Fibroblast of lung (primary cell): ENCODE measurements at regions not wholly inside any gene's neighbourhood (a gene's known extent, or its start where the extent isn't known, plus 50 kb on each side); places are given as distances from the start of the nearest gene placed in this dataset.

ENCODE experiments used
- DNase-seq, 2 donors: peaks; one replicate each; pipeline versions ENCODE4 v3.0.0 to v3.0.0-alpha.2; 2010; ENCODE audit warnings: low read depth in 2 of 2
- H2AFZ ChIP-seq: 2 replicates; pipeline ENCODE4 v1.5.1; 2012; ENCODE audit warnings: low read length, control low read depth, inconsistent platforms
- H3K27ac ChIP-seq: 2 replicates; pipeline ENCODE4 v1.5.1; 2011; ENCODE audit warnings: low read length, control low read depth; ENCODE audit not compliant: insufficient read depth
- H3K27me3 ChIP-seq: 2 replicates; pipeline ENCODE4 v1.5.1; 2011; ENCODE audit warnings: mild to moderate bottlenecking, low read length; ENCODE audit not compliant: control insufficient read depth, insufficient read depth
- H3K36me3 ChIP-seq: 2 replicates; pipeline ENCODE4 v1.5.1; 2011; ENCODE audit warnings: low read length; ENCODE audit not compliant: control insufficient read depth, insufficient read depth
- H3K4me1 ChIP-seq: 2 replicates; pipeline ENCODE4 v1.5.1; 2011; ENCODE audit warnings: low read length; ENCODE audit not compliant: control insufficient read depth, insufficient read depth; ENCODE audit errors: extremely low read depth
- H3K4me2 ChIP-seq: 2 replicates; pipeline ENCODE4 v1.5.1; 2011; ENCODE audit warnings: low read length, control low read depth; ENCODE audit not compliant: insufficient read depth; ENCODE audit errors: extremely low read depth
- H3K4me3 ChIP-seq, 4 experiments: fragments of 200-600 bp in 1 of 4; sonication (generic) in 1 of 4; replicated peaks in 1 of 4; 2 replicates each; pipeline ENCODE4 v1.5.1; 2011 to 2016; ENCODE audit warnings: low read length in 4 of 4, low read depth in 3 of 4, mild to moderate bottlenecking in 3 of 4, control low read depth in 2 of 4, inconsistent platforms in 1 of 4, mixed read lengths in 1 of 4; ENCODE audit not compliant: insufficient read depth in 1 of 4; ENCODE audit errors: control extremely low read depth in 1 of 4
- H3K79me2 ChIP-seq: 2 replicates; pipeline ENCODE4 v1.5.1; 2012; ENCODE audit warnings: mild to moderate bottlenecking, low read length, inconsistent platforms; ENCODE audit not compliant: control insufficient read depth, insufficient read depth
- H3K9ac ChIP-seq: 2 replicates; pipeline ENCODE4 v1.5.1; 2011; ENCODE audit warnings: mild to moderate bottlenecking, low read length, control low read depth; ENCODE audit not compliant: insufficient read depth
- H3K9me3 ChIP-seq: 2 replicates; pipeline ENCODE4 v1.5.1; 2012; ENCODE audit warnings: low read depth, low read length; ENCODE audit not compliant: control insufficient read depth, insufficient read depth
- H4K20me1 ChIP-seq: 2 replicates; pipeline ENCODE4 v1.5.1; 2011; ENCODE audit warnings: low read length; ENCODE audit not compliant: control insufficient read depth, insufficient read depth; ENCODE audit errors: extremely low read depth
- EZH2 ChIP-seq: IDR thresholded peaks from 2 replicates; pipeline ENCODE4 v1.5.1; 2012; ENCODE audit warnings: low read length, control low read depth, mild to moderate bottlenecking; ENCODE audit errors: missing control alignments
- TF ChIP-seq, protein P1 (sequence below), 2 donors: IDR thresholded peaks in 1 of 2; conservative IDR thresholded peaks in 1 of 2; 1 replicate in 1 of 2; 2 replicates in 1 of 2; pipeline ENCODE4 v1.5.1; 2011 to 2012; ENCODE audit warnings: low read length in 2 of 2, control low read depth in 1 of 2, inconsistent platforms in 1 of 2, low read depth in 1 of 2, mild to moderate bottlenecking in 1 of 2

DNA sequence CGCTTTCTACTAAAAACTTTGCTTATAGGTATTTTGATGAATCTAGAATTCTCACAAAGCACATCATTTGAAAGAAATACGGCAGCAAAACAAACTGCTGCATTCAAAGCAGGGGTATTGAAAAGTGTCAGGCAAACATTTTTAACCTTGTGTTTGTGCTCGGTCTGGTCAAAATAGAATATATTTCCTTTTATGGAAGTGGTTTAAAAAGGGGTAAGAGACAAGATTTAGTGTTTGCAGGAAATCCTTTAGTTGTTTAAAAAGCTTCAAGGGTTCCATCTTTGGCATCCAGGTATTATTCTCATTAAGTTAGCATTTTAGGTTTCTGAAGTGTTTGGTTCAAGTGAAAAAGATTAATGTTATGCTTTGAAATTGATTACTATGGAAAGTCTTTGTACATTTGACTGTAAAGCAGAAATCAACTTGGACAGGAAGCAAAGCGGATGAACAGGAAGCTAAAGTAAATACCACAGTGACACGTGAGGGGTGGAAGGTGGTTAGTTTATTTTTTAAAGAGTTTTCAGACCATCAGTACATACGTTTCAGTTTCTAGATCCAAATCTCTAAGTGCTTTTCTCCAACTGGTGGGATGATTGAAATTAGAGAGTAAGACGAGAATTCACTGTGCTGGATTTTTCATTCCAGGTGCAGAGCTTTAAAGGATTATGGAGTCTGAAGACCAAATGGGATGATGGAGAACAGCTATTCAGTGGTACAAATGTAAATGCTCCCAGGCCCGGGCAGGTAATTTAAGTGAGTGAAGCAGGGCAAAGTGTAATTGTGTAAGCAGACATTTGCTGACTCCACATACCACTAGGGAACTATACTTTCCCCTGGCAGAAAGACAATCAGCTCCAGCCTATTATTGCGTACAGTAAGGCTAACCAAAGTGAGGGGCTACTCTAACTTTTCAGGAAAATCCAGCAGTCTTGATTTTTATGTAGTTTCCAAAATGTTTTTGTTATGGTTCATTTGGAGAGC, 341.8 kb upstream of the TBL1XR1 start:
- no peaks in the 10 kb centered on the region for H3K9me3 ChIP-seq
- no peaks in the 10 kb centered on the region for H4K20me1 ChIP-seq
- no peaks in the 10 kb centered on the region for H3K79me2 ChIP-seq
- no peak for TF ChIP-seq EZH2
- TF ChIP-seq, protein P1, sequence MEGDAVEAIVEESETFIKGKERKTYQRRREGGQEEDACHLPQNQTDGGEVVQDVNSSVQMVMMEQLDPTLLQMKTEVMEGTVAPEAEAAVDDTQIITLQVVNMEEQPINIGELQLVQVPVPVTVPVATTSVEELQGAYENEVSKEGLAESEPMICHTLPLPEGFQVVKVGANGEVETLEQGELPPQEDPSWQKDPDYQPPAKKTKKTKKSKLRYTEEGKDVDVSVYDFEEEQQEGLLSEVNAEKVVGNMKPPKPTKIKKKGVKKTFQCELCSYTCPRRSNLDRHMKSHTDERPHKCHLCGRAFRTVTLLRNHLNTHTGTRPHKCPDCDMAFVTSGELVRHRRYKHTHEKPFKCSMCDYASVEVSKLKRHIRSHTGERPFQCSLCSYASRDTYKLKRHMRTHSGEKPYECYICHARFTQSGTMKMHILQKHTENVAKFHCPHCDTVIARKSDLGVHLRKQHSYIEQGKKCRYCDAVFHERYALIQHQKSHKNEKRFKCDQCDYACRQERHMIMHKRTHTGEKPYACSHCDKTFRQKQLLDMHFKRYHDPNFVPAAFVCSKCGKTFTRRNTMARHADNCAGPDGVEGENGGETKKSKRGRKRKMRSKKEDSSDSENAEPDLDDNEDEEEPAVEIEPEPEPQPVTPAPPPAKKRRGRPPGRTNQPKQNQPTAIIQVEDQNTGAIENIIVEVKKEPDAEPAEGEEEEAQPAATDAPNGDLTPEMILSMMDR (conservative IDR thresholded peaks at IDR 0.05 in 1 of 2, IDR thresholded peaks at IDR 0.05 in 1 of 2; ENCODE audit: low read depth in 1 of 2, low read length in 2 of 2), result no peak
- H3K36me3 ChIP-seq, result no peaks in the 10 kb centered on the region
- DNase-seq, result no peak
- H3K27me3 ChIP-seq, result no peaks in the 10 kb centered on the region
- H3K4me1 ChIP-seq, result peaks cover 10% of the 10 kb centered on the region
- H3K4me3 ChIP-seq, result no peak overlapping the region
- H2AFZ ChIP-seq, result no peak overlapping the region
- no peak overlapping the region for H3K9ac ChIP-seq
- no peak overlapping the region for H3K27ac ChIP-seq
- H3K4me2 ChIP-seq, result no peak overlapping the region

- no peaks in the 10 kb centered on the region for H3K79me2 ChIP-seq
- H3K4me3 ChIP-seq, result no peak overlapping the region
- TF ChIP-seq, protein P1 (conservative IDR thresholded peaks at IDR 0.05 in 1 of 2, IDR thresholded peaks at IDR 0.05 in 1 of 2; ENCODE audit: low read depth in 1 of 2, low read length in 2 of 2), result no peak
- no peak for TF ChIP-seq EZH2
- DNase-seq, result no peak
- no peaks in the 10 kb centered on the region for H4K20me1 ChIP-seq
- no peak overlapping the region for H3K27ac ChIP-seq
- H3K36me3 ChIP-seq, result no peaks in the 10 kb centered on the region
- H3K9me3 ChIP-seq, result no peaks in the 10 kb centered on the region
- H3K27me3 ChIP-seq, result no peaks in the 10 kb centered on the region
- H3K4me2 ChIP-seq, result no peak overlapping the region
- H2AFZ ChIP-seq, result no peak overlapping the region
- no peak overlapping the region for H3K9ac ChIP-seq
- H3K4me1 ChIP-seq, result peaks cover 10% of the 10 kb centered on the region
Measured at GRCh38 chr3:177541541-177541940, 344.3 kb upstream of the TBL1XR1 start.

DNA sequence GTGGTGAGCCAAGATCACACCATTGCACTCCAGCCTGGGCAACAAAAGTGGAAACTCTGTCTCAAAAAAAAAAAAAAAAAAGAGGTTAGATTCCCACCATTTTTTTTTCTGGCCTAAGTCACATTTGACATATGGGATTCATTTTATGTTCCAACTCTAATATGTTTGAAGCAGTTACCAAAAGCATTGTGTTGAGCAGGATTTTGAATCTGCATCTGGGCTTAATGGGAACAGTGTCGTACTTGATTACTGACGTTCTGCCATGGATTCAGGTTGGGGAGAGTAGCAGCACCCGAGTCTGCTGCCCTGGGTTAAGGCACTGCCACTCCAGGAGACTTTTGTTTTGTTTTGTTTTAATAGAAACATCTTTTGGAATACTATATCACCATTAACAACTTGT, 348.7 kb upstream of the TBL1XR1 start:
- DNase-seq, result no peak
- no peak for TF ChIP-seq EZH2
- TF ChIP-seq, protein P1 (conservative IDR thresholded peaks at IDR 0.05 in 1 of 2, IDR thresholded peaks at IDR 0.05 in 1 of 2; ENCODE audit: low read depth in 1 of 2, low read length in 2 of 2), result no peak
- Histone ChIP-seq H3K9me3 (no peaks in the 10 kb centered on the region), H3K4me1 (no peaks in the 10 kb centered on the region), H3K4me2 (no peak overlapping the region), H3K27me3 (no peaks in the 10 kb centered on the region), H3K36me3 (no peaks in the 10 kb centered on the region), H2AFZ (no peak overlapping the region), H4K20me1 (no peaks in the 10 kb centered on the region), H3K9ac (no peak overlapping the region), H3K4me3 (no peak overlapping the region), H3K79me2 (no peaks in the 10 kb centered on the region), H3K27ac (no peak overlapping the region)
